Transverse colon (tissue), 4 donors: ENCODE measurements at regions not wholly inside any gene's neighbourhood (a gene's known extent, or its start where the extent isn't known, plus 50 kb on each side); places are given as distances from the start of the nearest gene placed in this dataset.

Experiments
- DNase-seq: peaks from one replicate; pipeline ENCODE4 v3.0.0-alpha.2; 2019
- H3K27ac ChIP-seq, 4 donors: fragments of 200-600 bp; sonication (generic); 2 replicates each; pipeline ENCODE4 v1.5.1; 2016 to 2018; ENCODE audit warnings: inconsistent platforms in 4 of 4
- H3K27me3 ChIP-seq: fragments of 200-600 bp; sonication (generic); 2 replicates; pipeline ENCODE4 v1.5.1; 2017; ENCODE audit warnings: inconsistent platforms
- H3K36me3 ChIP-seq, 4 donors: fragments of 200-600 bp; sonication (generic); 2 replicates each; pipeline ENCODE4 v1.5.1; 2017 to 2019; ENCODE audit warnings: inconsistent platforms in 4 of 4
- H3K4me1 ChIP-seq, 4 donors: fragments of 200-600 bp; sonication (generic); 2 replicates each; pipeline ENCODE4 v1.5.1; 2017 to 2020; ENCODE audit warnings: inconsistent platforms in 4 of 4
- H3K4me3 ChIP-seq, 4 donors: fragments of 200-600 bp; sonication (generic); 1 replicate in 1 of 4; 2 replicates in 3 of 4; pipeline versions ENCODE4 v1.5.1 to v1.6.1; 2017 to 2019; ENCODE audit warnings: inconsistent platforms in 4 of 4
- H3K9me3 ChIP-seq, 2 donors: fragments of 200-600 bp; sonication (generic); 2 replicates each; pipeline ENCODE4 v1.5.1; 2017 to 2019; ENCODE audit warnings: inconsistent platforms in 2 of 2
- CTCF ChIP-seq, 5 experiments: fragments of 200-600 bp in 3 of 5; fragments of 450-650 bp in 2 of 5; sonication (generic) in 3 of 5; IDR thresholded peaks; 1 replicate in 2 of 5; 2 replicates in 3 of 5; pipeline ENCODE4 v1.5.1; 2016 to 2017; ENCODE audit warnings: antibody characterized with exemption in 5 of 5, inconsistent platforms in 3 of 5, mild to moderate bottlenecking in 2 of 5, moderate library complexity in 1 of 5
- EP300 ChIP-seq: sonication (generic); formaldehyde crosslinking; IDR thresholded peaks from one replicate; pipeline ENCODE4 v1.6.1; 2017; ENCODE audit warnings: antibody characterized with exemption, low read depth
- POLR2A ChIP-seq: fragments of 450-650 bp; IDR thresholded peaks from one replicate; pipeline ENCODE4 v1.6.1; 2016; ENCODE audit warnings: antibody characterized with exemption, mild to moderate bottlenecking, moderate library complexity
- POLR2AphosphoS5 ChIP-seq, 3 donors: sonication (generic); formaldehyde crosslinking; IDR thresholded peaks; one replicate each; pipeline ENCODE4 v1.6.1; 2016; ENCODE audit warnings: antibody characterized with exemption in 3 of 3
- WGBS, 2 donors: methylation state at CpG; one replicate each; pipeline ENCODE4 v1.1.5; 2018; ENCODE audit warnings: low coverage in 1 of 2; 5-methylcytosine and 5-hydroxymethylcytosine counted together
- in situ Hi-C, 4 donors: fragments of 200-750 bp; cut with MboI; loops; one replicate each; pipeline versions ENCODE4 v1.15.0 to v1.15.1; 2017; ENCODE audit warnings: low sequenced_read_pairs in 3 of 4, low pct_ligation_motif_present in 1 of 4, low pct_unique_long_range_greater_than_20kb in 1 of 4
- intact Hi-C: fragments of 100-400 bp; cut with DNase I; formaldehyde crosslinking; loops from one replicate; pipeline ENCODE4 v1.15.1; 2023; ENCODE audit warnings: low total_unique reads

- H3K4me1 ChIP-seq, result no peaks in the 10 kb centered on the region
- no peaks in the 10 kb centered on the region for H3K27me3 ChIP-seq
- no peaks in the 10 kb centered on the region for H3K9me3 ChIP-seq
- no peak overlapping the region for H3K4me3 ChIP-seq
- TF ChIP-seq POLR2AphosphoS5 (IDR thresholded peaks at IDR 0.05) (no peak), CTCF (IDR thresholded peaks at IDR 0.05) (no peak), EP300 (no peak), POLR2A (no peak)
- H3K36me3 ChIP-seq, result no peaks in the 10 kb centered on the region
- 79 to 82% methylated on average over 3 of the region's 3 CpGs for WGBS, 2 donors
- intact Hi-C loops (no loop called here), in situ Hi-C loops (no loop called here)
- no peak for DNase-seq
- no peak overlapping the region for H3K27ac ChIP-seq
Measured at GRCh38 chr4:180465364-180465763, 1777.8 kb upstream of the TENM3 start.

GRCh38 chr4:180483036-180483435, 1760.2 kb upstream of the TENM3 start:
- H3K27ac ChIP-seq, result no peak overlapping the region
- no peak for DNase-seq
- H3K36me3 ChIP-seq, result no peaks in the 10 kb centered on the region
- TF ChIP-seq CTCF (IDR thresholded peaks at IDR 0.05) (no peak), POLR2A (no peak), POLR2AphosphoS5 (IDR thresholded peaks at IDR 0.05) (no peak), EP300 (no peak)
- in situ Hi-C loops (no loop called here), intact Hi-C loops (no loop called here)
- WGBS, 2 donors, result 14 to 28% methylated on average over 1 of the region's 1 CpG
- H3K27me3 ChIP-seq, result no peaks in the 10 kb centered on the region
- no peak overlapping the region for H3K4me3 ChIP-seq
- H3K9me3 ChIP-seq, result no peaks in the 10 kb centered on the region
- H3K4me1 ChIP-seq, result no peaks in the 10 kb centered on the region

GRCh38 chr4:180485407-180485806, 1757.8 kb upstream of the TENM3 start:
- in situ Hi-C loops (no loop called here), intact Hi-C loops (no loop called here)
- DNase-seq, result no peak
- Histone ChIP-seq H3K27ac (no peak overlapping the region), H3K4me1 (no peaks in the 10 kb centered on the region), H3K9me3 (no peaks in the 10 kb centered on the region), H3K4me3 (no peak overlapping the region), H3K36me3 (no peaks in the 10 kb centered on the region), H3K27me3 (no peaks in the 10 kb centered on the region)
- TF ChIP-seq POLR2AphosphoS5 (IDR thresholded peaks at IDR 0.05) (no peak), POLR2A (no peak), EP300 (no peak), CTCF (IDR thresholded peaks at IDR 0.05) (no peak)

DNA sequence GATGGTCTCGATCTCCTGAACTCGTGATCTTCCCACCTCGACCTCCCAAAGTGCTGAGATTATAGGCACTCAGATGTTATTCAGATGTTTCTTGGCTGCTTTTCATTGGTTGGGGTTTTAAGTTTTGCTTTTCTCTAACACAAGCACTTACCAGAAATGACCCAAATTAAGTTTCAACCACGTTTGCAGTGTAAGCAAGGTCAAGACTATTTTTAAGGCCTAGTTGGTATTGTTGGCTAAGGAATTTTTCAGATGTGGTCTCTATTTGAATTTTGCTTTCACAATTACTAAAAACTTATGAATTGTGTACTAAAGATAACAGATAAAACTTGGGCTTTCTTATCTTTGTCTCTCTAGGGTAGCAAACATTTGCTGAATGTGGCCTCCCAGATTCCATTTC, 1756.9 kb upstream of the TENM3 start:
- Histone ChIP-seq H3K4me3 (no peak overlapping the region), H3K4me1 (no peaks in the 10 kb centered on the region), H3K27me3 (no peaks in the 10 kb centered on the region), H3K9me3 (no peaks in the 10 kb centered on the region), H3K36me3 (no peaks in the 10 kb centered on the region), H3K27ac (no peak overlapping the region)
- intact Hi-C loops (no loop called here), in situ Hi-C loops (no loop called here)
- 59 to 68% methylated on average over 3 to 4 of the region's 4 CpGs for WGBS, 2 donors
- TF ChIP-seq POLR2A (no peak), CTCF (IDR thresholded peaks at IDR 0.05) (no peak), POLR2AphosphoS5 (IDR thresholded peaks at IDR 0.05) (no peak), EP300 (no peak)
- no peak for DNase-seq
